ENCODE measurements at regions not wholly inside any gene's neighbourhood (a gene's known extent, or its start where the extent isn't known, plus 50 kb on each side); places are given as distances from the start of the nearest gene placed in this dataset.

GRCh38 chr14:53885136-53885640 is 71.4 kb downstream of the BMP4 start:
- intact Hi-C loops (cut with DNase I, micrococcal nuclease): no loop called here
- TF ChIP-seq CTCF (IDR thresholded peaks at IDR 0.05): no peak
- H3K4me1 ChIP-seq (ENCODE audit: low read depth): peaks cover 11% of the 10 kb centered on the region
- H3K9me3 ChIP-seq: no peaks in the 10 kb centered on the region
- DNase-seq (no peak), ATAC-seq (no peak)
- H3K36me3 ChIP-seq (ENCODE audit: low read depth): no peaks in the 10 kb centered on the region
- H3K4me3 ChIP-seq: no peak overlapping the region

GRCh38 chr14:53884601-53885000 is 72.0 kb downstream of the BMP4 start:
- Histone ChIP-seq H3K4me1 (ENCODE audit: low read depth) (peaks cover 11% of the 10 kb centered on the region), H3K4me3 (no peak overlapping the region), H3K36me3 (ENCODE audit: low read depth) (no peaks in the 10 kb centered on the region), H3K9me3 (no peaks in the 10 kb centered on the region)
- intact Hi-C loops (cut with DNase I, micrococcal nuclease): no loop called here
- TF ChIP-seq CTCF (IDR thresholded peaks at IDR 0.05): no peak
- DNase-seq (no peak), ATAC-seq (no peak)

GRCh38 chr14:53883739-53884138 is 72.9 kb downstream of the BMP4 start:
- DNase-seq: no peak
- TF ChIP-seq CTCF (IDR thresholded peaks at IDR 0.05): no peak
- Histone ChIP-seq H3K4me3 (no peak overlapping the region), H3K4me1 (ENCODE audit: low read depth) (peaks cover 10% of the 10 kb centered on the region), H3K9me3 (no peaks in the 10 kb centered on the region), H3K36me3 (ENCODE audit: low read depth) (no peaks in the 10 kb centered on the region)
- no peak for ATAC-seq
- intact Hi-C loops (cut with DNase I, micrococcal nuclease): no loop called here

- Histone ChIP-seq H3K9me3 (no peaks in the 10 kb centered on the region), H3K4me1 (ENCODE audit: low read depth) (peaks cover 4% of the 10 kb centered on the region), H3K4me3 (no peak overlapping the region), H3K36me3 (ENCODE audit: low read depth) (no peaks in the 10 kb centered on the region)
- intact Hi-C loops (cut with DNase I, micrococcal nuclease): no loop called here
- DNase-seq (no peak), ATAC-seq (no peak)
- no peak for TF ChIP-seq CTCF (IDR thresholded peaks at IDR 0.05)
These were observed 73.9 kb downstream of the BMP4 start for GRCh38 chr14:53882684-53883083.

GRCh38 chr14:53881921-53882320 is 74.7 kb downstream of the BMP4 start:
- intact Hi-C loops (cut with DNase I, micrococcal nuclease): no loop called here
- no peak for TF ChIP-seq CTCF (IDR thresholded peaks at IDR 0.05)
- DNase-seq: no peak
- H3K9me3 ChIP-seq: no peaks in the 10 kb centered on the region
- no peak for ATAC-seq
- H3K4me3 ChIP-seq: no peak overlapping the region
- H3K4me1 ChIP-seq (ENCODE audit: low read depth): peaks cover 4% of the 10 kb centered on the region
- no peaks in the 10 kb centered on the region for H3K36me3 ChIP-seq (ENCODE audit: low read depth)

Data from mucosa of descending colon (tissue), 3 donors.